Right lobe of liver (tissue), 4 donors: ENCODE measurements at regions not wholly inside any gene's neighbourhood (a gene's known extent, or its start where the extent isn't known, plus 50 kb on each side); places are given as distances from the start of the nearest gene placed in this dataset.

Source experiments
- CTCF ChIP-seq, 4 donors: fragments of 200-600 bp in 3 of 4; fragments of 450-650 bp in 1 of 4; IDR thresholded peaks; one replicate each; pipeline versions ENCODE4 v1.5.1 to v1.8.0; 2016 to 2022; ENCODE audit warnings: antibody characterized with exemption in 4 of 4, mild to moderate bottlenecking in 2 of 4
- POLR2A ChIP-seq: fragments of 450-650 bp; IDR thresholded peaks from one replicate; pipeline ENCODE4 v1.6.1; 2017; ENCODE audit warnings: antibody characterized with exemption, mild to moderate bottlenecking
- donor health status: DM: no; HTN: no; CAD: no.
- donor health status: DM: no; HTN: no; CAD: no.
- donor health status: DM: no; HTN: yes; CAD: no.

- TF ChIP-seq POLR2A (no peak), CTCF (IDR thresholded peaks at IDR 0.05) (no peak)
Observed at GRCh38 chr6:105838171-105838570, 248.0 kb upstream of the PRDM1 start.
